ENCODE measurements at regions not wholly inside any gene's neighbourhood (a gene's known extent, or its start where the extent isn't known, plus 50 kb on each side); places are given as distances from the start of the nearest gene placed in this dataset.

DNA sequence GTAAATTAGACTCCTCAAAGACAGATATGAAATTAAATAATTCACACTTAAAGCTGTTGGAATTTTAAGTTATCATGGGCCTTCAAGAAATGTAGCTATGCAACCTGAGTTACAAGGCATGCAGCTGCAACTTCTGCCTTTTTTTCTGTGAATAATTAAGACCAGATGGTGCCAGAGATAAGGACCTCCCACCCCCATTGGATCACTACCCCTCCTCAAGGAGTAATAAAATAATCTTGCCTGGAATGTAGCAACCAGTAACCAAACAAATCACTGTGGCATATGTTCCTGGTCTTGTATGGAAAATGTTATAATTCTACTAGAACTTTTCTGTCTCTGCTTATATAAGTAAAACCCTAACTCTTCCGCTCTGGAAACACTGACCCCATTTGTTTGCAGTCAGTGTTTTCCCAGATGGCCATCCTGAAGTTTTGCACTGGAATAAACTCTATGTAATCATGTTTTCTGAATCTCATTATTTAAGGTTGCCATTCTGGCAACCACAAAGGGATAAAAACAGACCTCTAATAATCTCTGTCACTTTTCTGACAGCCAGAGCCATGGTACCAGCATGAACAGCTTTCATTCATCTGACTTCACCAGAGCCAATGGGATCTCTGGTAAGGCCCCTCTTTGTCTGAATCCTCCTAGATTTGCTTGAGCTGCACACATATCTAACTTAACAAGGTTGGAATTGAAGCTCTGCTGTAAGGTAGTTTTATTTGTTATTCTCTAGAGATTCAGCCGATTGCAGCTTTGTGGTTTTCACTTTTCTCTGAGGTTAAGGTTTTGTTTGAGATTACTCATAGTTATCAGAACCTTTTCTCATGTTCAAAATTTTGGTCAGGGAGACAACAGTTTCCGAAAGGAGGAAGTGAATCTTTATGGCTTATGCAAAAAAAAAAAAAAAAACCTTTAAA, 274.6 kb downstream of the NAF1 start:
- H3K4me3 Mint-ChIP-seq, result no peak overlapping the region
- TF ChIP-seq EZH2phosphoT487 (IDR thresholded peaks at IDR 0.05), result no peak
- no peak for TF ChIP-seq EZH2 (IDR thresholded peaks at IDR 0.05)
- TF ChIP-seq, protein P1, sequence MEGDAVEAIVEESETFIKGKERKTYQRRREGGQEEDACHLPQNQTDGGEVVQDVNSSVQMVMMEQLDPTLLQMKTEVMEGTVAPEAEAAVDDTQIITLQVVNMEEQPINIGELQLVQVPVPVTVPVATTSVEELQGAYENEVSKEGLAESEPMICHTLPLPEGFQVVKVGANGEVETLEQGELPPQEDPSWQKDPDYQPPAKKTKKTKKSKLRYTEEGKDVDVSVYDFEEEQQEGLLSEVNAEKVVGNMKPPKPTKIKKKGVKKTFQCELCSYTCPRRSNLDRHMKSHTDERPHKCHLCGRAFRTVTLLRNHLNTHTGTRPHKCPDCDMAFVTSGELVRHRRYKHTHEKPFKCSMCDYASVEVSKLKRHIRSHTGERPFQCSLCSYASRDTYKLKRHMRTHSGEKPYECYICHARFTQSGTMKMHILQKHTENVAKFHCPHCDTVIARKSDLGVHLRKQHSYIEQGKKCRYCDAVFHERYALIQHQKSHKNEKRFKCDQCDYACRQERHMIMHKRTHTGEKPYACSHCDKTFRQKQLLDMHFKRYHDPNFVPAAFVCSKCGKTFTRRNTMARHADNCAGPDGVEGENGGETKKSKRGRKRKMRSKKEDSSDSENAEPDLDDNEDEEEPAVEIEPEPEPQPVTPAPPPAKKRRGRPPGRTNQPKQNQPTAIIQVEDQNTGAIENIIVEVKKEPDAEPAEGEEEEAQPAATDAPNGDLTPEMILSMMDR (IDR thresholded peaks at IDR 0.05), result no peak
- no peak for DNase-seq (ENCODE audit: low spot score)
- Histone ChIP-seq H4K20me1 (ENCODE audit: low read depth) (no peaks in the 10 kb centered on the region), H3K4me3 (no peak overlapping the region), H3K4me1 (no peaks in the 10 kb centered on the region), H2AFZ (replicated peaks) (no peak overlapping the region), H3K27me3 (no peaks in the 10 kb centered on the region), H3K36me3 (no peaks in the 10 kb centered on the region), H3K9ac (no peak overlapping the region), H3K79me2 (ENCODE audit: low read depth) (no peaks in the 10 kb centered on the region), H3K9me3 (ENCODE audit: low read depth) (no peaks in the 10 kb centered on the region), H3F3A (ENCODE audit: low read depth) (peaks cover 12% of the 10 kb centered on the region), H3K27ac (no peak overlapping the region), H3K4me2 (no peak overlapping the region)
- peaks cover 3% of the 10 kb centered on the region for H3K9me3 Mint-ChIP-seq
- H3K36me3 Mint-ChIP-seq, result no peaks in the 10 kb centered on the region
- peaks cover 2% of the 10 kb centered on the region for H3K27me3 Mint-ChIP-seq (ENCODE audit: insufficient read depth, low read depth)
- peak overlapping the region; percentile 13 for H3K27ac Mint-ChIP-seq
- H3K4me1 Mint-ChIP-seq, result peaks cover 6% of the 10 kb centered on the region

DNA sequence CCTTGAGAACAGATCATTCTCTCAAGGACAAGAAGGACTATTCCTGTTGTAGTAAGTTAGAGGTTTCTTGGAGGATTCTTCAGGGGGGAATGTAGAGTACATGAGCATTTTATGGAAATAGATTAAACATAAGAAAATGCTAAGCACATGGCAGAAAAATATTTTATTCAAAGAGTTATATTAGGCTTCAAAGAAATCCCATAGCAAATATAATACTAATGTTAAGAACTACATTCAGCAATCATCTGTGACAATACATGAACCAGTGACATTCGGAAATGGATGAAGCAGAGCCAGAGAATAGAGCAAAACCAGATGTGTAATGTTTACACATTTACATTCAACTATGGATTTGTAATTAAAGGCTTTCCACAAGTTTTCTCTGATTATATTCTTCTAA, 288.6 kb downstream of the NAF1 start:
- no peaks in the 10 kb centered on the region for H3K79me2 ChIP-seq (ENCODE audit: low read depth)
- H3K9me3 Mint-ChIP-seq, result no peaks in the 10 kb centered on the region
- TF ChIP-seq EZH2phosphoT487 (IDR thresholded peaks at IDR 0.05) (no peak), EZH2 (IDR thresholded peaks at IDR 0.05) (no peak)
- TF ChIP-seq, protein P1 (IDR thresholded peaks at IDR 0.05), result no peak
- no peaks in the 10 kb centered on the region for H3F3A ChIP-seq (ENCODE audit: low read depth)
- H3K4me3 ChIP-seq, result no peak overlapping the region
- no peak overlapping the region for H2AFZ ChIP-seq (replicated peaks)
- H4K20me1 ChIP-seq (ENCODE audit: low read depth), result no peaks in the 10 kb centered on the region
- H3K4me3 Mint-ChIP-seq, result no peak overlapping the region
- no peaks in the 10 kb centered on the region for H3K27me3 Mint-ChIP-seq (ENCODE audit: insufficient read depth, low read depth)
- H3K27me3 ChIP-seq, result no peaks in the 10 kb centered on the region
- H3K4me2 ChIP-seq, result no peak overlapping the region
- H3K27ac ChIP-seq, result no peak overlapping the region
- H3K9me3 ChIP-seq (ENCODE audit: low read depth), result no peaks in the 10 kb centered on the region
- no peaks in the 10 kb centered on the region for H3K4me1 Mint-ChIP-seq
- no peaks in the 10 kb centered on the region for H3K4me1 ChIP-seq
- no peak overlapping the region for H3K9ac ChIP-seq
- no peaks in the 10 kb centered on the region for H3K36me3 Mint-ChIP-seq
- H3K36me3 ChIP-seq, result no peaks in the 10 kb centered on the region
- H3K27ac Mint-ChIP-seq, result no peak overlapping the region
- no peak for DNase-seq (ENCODE audit: low spot score)

DNA sequence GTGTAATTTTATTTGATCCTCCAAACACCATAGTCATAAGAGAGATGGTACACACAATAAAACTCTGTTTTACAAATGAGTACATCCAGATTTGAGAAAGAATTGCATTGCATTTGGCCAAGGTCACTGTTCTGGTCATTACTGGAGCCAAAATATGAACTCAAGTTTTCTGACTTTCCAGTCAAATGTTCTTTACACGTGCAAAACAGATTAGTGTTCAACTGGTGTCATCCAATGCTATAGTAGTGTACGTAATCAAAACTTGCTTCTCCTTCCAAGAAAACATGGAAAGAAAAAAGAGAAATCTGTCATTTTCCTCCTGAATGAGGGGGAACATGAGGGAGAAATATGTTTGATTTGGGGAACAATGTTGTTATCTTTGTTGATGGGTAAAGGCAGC, 291.9 kb downstream of the NAF1 start:
- H3K4me1 ChIP-seq, result no peaks in the 10 kb centered on the region
- H3K4me3 Mint-ChIP-seq, result no peak overlapping the region
- no peaks in the 10 kb centered on the region for H4K20me1 ChIP-seq (ENCODE audit: low read depth)

More for the DNA sequence above, 291.9 kb downstream of the NAF1 start:
- Histone ChIP-seq H3K4me3 (no peak overlapping the region), H3K9ac (no peak overlapping the region), H3K79me2 (ENCODE audit: low read depth) (no peaks in the 10 kb centered on the region), H3K36me3 (no peaks in the 10 kb centered on the region), H3K9me3 (ENCODE audit: low read depth) (no peaks in the 10 kb centered on the region), H3F3A (ENCODE audit: low read depth) (no peaks in the 10 kb centered on the region), H3K27me3 (no peaks in the 10 kb centered on the region), H3K27ac (no peak overlapping the region), H2AFZ (replicated peaks) (no peak overlapping the region), H3K4me2 (no peak overlapping the region)
- Mint-ChIP-seq H3K4me1 (no peaks in the 10 kb centered on the region), H3K9me3 (no peaks in the 10 kb centered on the region), H3K27me3 (ENCODE audit: insufficient read depth, low read depth) (no peaks in the 10 kb centered on the region), H3K27ac (no peak overlapping the region), H3K36me3 (no peaks in the 10 kb centered on the region)
- DNase-seq (ENCODE audit: low spot score), result no peak
- TF ChIP-seq EZH2 (IDR thresholded peaks at IDR 0.05) (no peak), EZH2phosphoT487 (IDR thresholded peaks at IDR 0.05) (no peak)
- TF ChIP-seq, protein P1 (IDR thresholded peaks at IDR 0.05), result no peak
